ENCODE measurements at regions not wholly inside any gene's neighbourhood (a gene's known extent, or its start where the extent isn't known, plus 50 kb on each side); places are given as distances from the start of the nearest gene placed in this dataset.

DNA sequence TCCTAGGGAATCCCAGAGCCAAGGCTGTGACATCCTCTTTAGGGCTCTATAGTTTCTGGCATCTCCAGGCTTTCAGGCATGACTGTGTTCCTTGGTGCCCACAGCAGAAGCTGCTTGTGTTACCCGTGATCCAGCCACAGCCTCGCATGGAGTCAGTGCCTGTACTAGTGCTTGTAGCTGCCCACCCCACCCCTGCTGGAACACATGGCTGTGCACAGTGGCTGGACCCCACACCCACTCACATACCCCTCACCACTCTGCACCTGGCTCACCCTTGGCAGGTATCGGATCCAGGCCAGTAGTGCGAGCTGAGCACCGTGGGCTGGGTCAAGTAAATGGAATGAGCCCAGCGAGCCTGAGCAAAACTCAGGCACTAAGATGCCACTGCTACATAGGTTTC is 934.7 kb upstream of the PRMT6 start:
- Histone ChIP-seq H3K27me3 (ENCODE audit: low read depth, low read length) (no peaks in the 10 kb centered on the region), H3K4me1 (ENCODE audit: low read length) (no peaks in the 10 kb centered on the region), H3K36me3 (replicated peaks; ENCODE audit: low read depth, low read length) (no peaks in the 10 kb centered on the region), H3K9ac (ENCODE audit: low read length) (no peak overlapping the region), H3K27ac (ENCODE audit: low read length) (no peak overlapping the region), H3K9me3 (ENCODE audit: insufficient read depth, low read length) (no peaks in the 10 kb centered on the region), H4K20me1 (ENCODE audit: insufficient read depth, low read length) (no peaks in the 10 kb centered on the region), H3K4me2 (ENCODE audit: low read length) (no peak overlapping the region), H3K79me2 (ENCODE audit: low read length) (no peaks in the 10 kb centered on the region), H2AFZ (ENCODE audit: low read depth, low read length) (no peak overlapping the region), H3K4me3 (ENCODE audit: low read length) (no peak overlapping the region)
- TF ChIP-seq EZH2phosphoT487 (IDR thresholded peaks at IDR 0.05; ENCODE audit: low read depth), result no peak
- TF ChIP-seq, protein P1, sequence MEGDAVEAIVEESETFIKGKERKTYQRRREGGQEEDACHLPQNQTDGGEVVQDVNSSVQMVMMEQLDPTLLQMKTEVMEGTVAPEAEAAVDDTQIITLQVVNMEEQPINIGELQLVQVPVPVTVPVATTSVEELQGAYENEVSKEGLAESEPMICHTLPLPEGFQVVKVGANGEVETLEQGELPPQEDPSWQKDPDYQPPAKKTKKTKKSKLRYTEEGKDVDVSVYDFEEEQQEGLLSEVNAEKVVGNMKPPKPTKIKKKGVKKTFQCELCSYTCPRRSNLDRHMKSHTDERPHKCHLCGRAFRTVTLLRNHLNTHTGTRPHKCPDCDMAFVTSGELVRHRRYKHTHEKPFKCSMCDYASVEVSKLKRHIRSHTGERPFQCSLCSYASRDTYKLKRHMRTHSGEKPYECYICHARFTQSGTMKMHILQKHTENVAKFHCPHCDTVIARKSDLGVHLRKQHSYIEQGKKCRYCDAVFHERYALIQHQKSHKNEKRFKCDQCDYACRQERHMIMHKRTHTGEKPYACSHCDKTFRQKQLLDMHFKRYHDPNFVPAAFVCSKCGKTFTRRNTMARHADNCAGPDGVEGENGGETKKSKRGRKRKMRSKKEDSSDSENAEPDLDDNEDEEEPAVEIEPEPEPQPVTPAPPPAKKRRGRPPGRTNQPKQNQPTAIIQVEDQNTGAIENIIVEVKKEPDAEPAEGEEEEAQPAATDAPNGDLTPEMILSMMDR (IDR thresholded peaks at IDR 0.05; ENCODE audit: low read depth, low read length), result no peak

DNA sequence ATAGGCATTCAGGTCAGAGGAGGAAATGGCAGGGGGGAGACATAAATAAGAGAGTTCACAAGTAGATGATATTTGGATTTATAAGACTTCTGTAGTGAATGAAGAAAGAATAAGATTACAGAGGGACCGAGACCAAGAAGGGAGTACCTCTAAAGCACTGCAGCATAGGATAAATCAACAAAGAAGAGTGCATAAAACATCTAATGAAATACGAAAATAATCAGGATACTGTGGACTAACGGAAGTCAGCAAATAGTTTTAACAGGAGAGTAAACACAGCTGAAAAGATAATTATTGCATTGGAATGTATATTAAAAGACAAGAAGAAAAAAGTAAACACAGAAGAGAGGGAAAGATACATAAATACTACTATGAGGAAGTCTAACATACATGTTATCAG is 921.9 kb upstream of the PRMT6 start:
- Histone ChIP-seq H3K79me2 (ENCODE audit: low read length) (no peaks in the 10 kb centered on the region), H3K4me2 (ENCODE audit: low read length) (no peak overlapping the region), H3K4me1 (ENCODE audit: low read length) (no peaks in the 10 kb centered on the region), H3K9me3 (ENCODE audit: insufficient read depth, low read length) (no peaks in the 10 kb centered on the region), H3K27me3 (ENCODE audit: low read depth, low read length) (no peaks in the 10 kb centered on the region), H3K4me3 (ENCODE audit: low read length) (no peak overlapping the region), H2AFZ (ENCODE audit: low read depth, low read length) (no peak overlapping the region), H3K9ac (ENCODE audit: low read length) (no peak overlapping the region), H3K27ac (ENCODE audit: low read length) (no peak overlapping the region), H4K20me1 (ENCODE audit: insufficient read depth, low read length) (no peaks in the 10 kb centered on the region), H3K36me3 (replicated peaks; ENCODE audit: low read depth, low read length) (no peaks in the 10 kb centered on the region)
- TF ChIP-seq, protein P1 (IDR thresholded peaks at IDR 0.05; ENCODE audit: low read depth, low read length), result no peak
- no peak for TF ChIP-seq EZH2phosphoT487 (IDR thresholded peaks at IDR 0.05; ENCODE audit: low read depth)

DNA sequence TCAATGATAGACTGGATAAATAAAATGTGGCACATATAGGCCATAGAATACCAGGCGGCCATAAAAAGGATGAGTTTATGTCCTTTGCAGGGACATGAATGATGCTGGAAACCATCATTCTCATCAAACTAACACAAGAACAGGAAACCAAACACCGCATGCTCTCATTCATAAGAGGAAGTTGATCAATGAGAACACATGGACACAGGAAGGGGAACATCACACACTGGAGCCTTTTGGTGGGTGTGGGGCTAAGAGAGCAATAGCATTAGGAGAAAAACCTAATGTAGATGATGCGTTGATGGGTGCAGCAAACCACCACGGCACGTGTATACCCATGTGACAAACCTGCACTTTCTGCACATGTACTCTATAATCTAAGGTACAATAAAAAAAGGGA is 883.4 kb upstream of the PRMT6 start:
- TF ChIP-seq, protein P1 (IDR thresholded peaks at IDR 0.05; ENCODE audit: low read depth, low read length), result no peak
- no peak for TF ChIP-seq EZH2phosphoT487 (IDR thresholded peaks at IDR 0.05; ENCODE audit: low read depth)
- no peaks in the 10 kb centered on the region for H3K36me3 ChIP-seq (replicated peaks; ENCODE audit: low read depth, low read length)
- H2AFZ ChIP-seq (ENCODE audit: low read depth, low read length), result no peak overlapping the region
- no peaks in the 10 kb centered on the region for H3K9me3 ChIP-seq (ENCODE audit: insufficient read depth, low read length)
- H3K4me1 ChIP-seq (ENCODE audit: low read length), result no peaks in the 10 kb centered on the region
- H3K27me3 ChIP-seq (ENCODE audit: low read depth, low read length), result no peaks in the 10 kb centered on the region
- H3K27ac ChIP-seq (ENCODE audit: low read length), result no peak overlapping the region
- H4K20me1 ChIP-seq (ENCODE audit: insufficient read depth, low read length), result no peaks in the 10 kb centered on the region
- no peak overlapping the region for H3K4me3 ChIP-seq (ENCODE audit: low read length)
- H3K9ac ChIP-seq (ENCODE audit: low read length), result no peak overlapping the region
- H3K79me2 ChIP-seq (ENCODE audit: low read length), result no peaks in the 10 kb centered on the region
- no peak overlapping the region for H3K4me2 ChIP-seq (ENCODE audit: low read length)

GRCh38 chr1:106178791-106179190 is 877.7 kb upstream of the PRMT6 start:
- TF ChIP-seq EZH2phosphoT487 (IDR thresholded peaks at IDR 0.05; ENCODE audit: low read depth), result no peak
- TF ChIP-seq, protein P1 (IDR thresholded peaks at IDR 0.05; ENCODE audit: low read depth, low read length), result no peak
- Histone ChIP-seq H3K27me3 (ENCODE audit: low read depth, low read length) (no peaks in the 10 kb centered on the region), H2AFZ (ENCODE audit: low read depth, low read length) (no peak overlapping the region), H4K20me1 (ENCODE audit: insufficient read depth, low read length) (no peaks in the 10 kb centered on the region), H3K4me3 (ENCODE audit: low read length) (no peak overlapping the region), H3K79me2 (ENCODE audit: low read length) (no peaks in the 10 kb centered on the region), H3K27ac (ENCODE audit: low read length) (no peak overlapping the region), H3K4me2 (ENCODE audit: low read length) (no peak overlapping the region), H3K9ac (ENCODE audit: low read length) (no peak overlapping the region), H3K9me3 (ENCODE audit: insufficient read depth, low read length) (no peaks in the 10 kb centered on the region), H3K36me3 (replicated peaks; ENCODE audit: low read depth, low read length) (no peaks in the 10 kb centered on the region), H3K4me1 (ENCODE audit: low read length) (no peaks in the 10 kb centered on the region)

All from OCI-LY3 (cell line).